Activated CD4-positive, alpha-beta T cell treated with anti-CD3 and anti-CD28 coated beads for 36 hours (primary cell): ENCODE measurements at regions not wholly inside any gene's neighbourhood (a gene's known extent, or its start where the extent isn't known, plus 50 kb on each side); places are given as distances from the start of the nearest gene placed in this dataset.
"Not testable (repeated sequence)": the region's sequence is repeated elsewhere in the genome, so short reads cannot be mapped to it uniquely, and the experiment has no call there.

Source experiments
- ATAC-seq: fragments of 200-7000 bp; cut with Tn5 transposase; one replicate; pipeline ENCODE4 v1.10.0; 2021; ENCODE audit warnings: mild to moderate bottlenecking, moderate library complexity
- CTCF ChIA-PET: fragments of 350-600 bp; sonication (Branson Sonifier 250); formaldehyde crosslinking; loops from one replicate; lab custom pipeline; 2021; ENCODE audit warnings: antibody characterized with exemption; lab: Charles Lee
- POLR2A ChIA-PET: fragments of 350-600 bp; sonication (Branson Sonifier 250); formaldehyde crosslinking; loops from one replicate; lab custom pipeline; 2021; ENCODE audit warnings: antibody characterized with exemption, inconsistent platforms; lab: Charles Lee
- DNase-seq: peaks from one replicate; pipeline ENCODE4 v3.0.0-alpha.2; 2020
- H3K27ac Mint-ChIP-seq: one replicate; pipeline ENCODE4 v1.8.0; 2021; ENCODE audit warnings: mixed read lengths
- H3K27me3 Mint-ChIP-seq: one replicate; pipeline ENCODE4 v1.8.0; 2021; ENCODE audit warnings: mixed read lengths
- H3K36me3 Mint-ChIP-seq: one replicate; pipeline ENCODE4 v1.8.0; 2021; ENCODE audit warnings: low read depth, mixed read lengths
- H3K4me1 Mint-ChIP-seq: one replicate; pipeline ENCODE4 v1.8.0; 2021; ENCODE audit warnings: mixed read lengths
- H3K4me3 Mint-ChIP-seq: one replicate; pipeline ENCODE4 v1.8.0; 2021; ENCODE audit warnings: mild to moderate bottlenecking, moderate library complexity, mixed read lengths
- H3K9me3 Mint-ChIP-seq: one replicate; pipeline ENCODE4 v1.8.0; 2021; ENCODE audit warnings: low read depth, mixed read lengths
- intact Hi-C, 2 experiments: fragments of 100-400 bp; cut with DNase I in 1 of 2; cut with micrococcal nuclease in 1 of 2; formaldehyde crosslinking; loops; one replicate each; pipeline versions ENCODE4 v1.14.2 to v1.15.1; 2022 to 2024; cut with DNase I, micrococcal nuclease

DNA sequence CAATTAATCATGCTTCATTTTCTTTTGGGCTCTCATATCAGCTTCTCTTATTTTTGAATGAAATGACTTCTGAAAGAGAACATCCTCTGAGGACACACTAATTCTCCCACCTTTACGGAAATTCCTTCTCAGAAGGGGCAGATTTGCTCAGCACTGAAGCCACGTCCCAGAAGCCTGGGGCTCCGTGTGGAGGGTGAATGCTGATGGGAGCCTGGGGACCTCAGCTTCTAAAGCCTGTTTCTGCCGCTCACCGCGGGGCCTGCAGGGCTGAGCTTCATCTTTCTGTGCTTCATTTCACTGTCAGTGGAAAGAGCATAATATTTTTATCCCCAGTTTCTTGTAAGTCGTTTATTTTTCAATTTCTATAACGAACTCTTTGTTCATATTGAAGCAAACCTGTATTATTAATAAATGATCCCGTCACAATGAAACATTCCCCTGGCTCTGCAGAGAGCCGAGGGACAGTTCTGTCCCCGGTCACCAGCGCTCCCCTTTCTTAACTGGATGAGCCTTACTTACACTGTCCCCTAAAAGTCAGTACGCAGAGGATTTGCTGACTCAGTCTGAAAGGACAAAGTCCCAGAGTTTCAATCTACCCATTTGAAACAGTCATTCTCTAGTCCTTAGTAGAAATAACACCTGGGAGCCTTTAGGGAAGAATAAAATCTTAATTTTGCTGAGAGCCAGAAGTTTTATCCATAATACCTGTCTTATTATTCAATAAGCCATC is 364.6 kb upstream of the FAT1 start:
- POLR2A ChIA-PET: no interaction called here
- Mint-ChIP-seq H3K27me3 (no peaks in the 10 kb centered on the region), H3K4me3 (no peak overlapping the region), H3K27ac (no peak overlapping the region), H3K36me3 (no peaks in the 10 kb centered on the region), H3K4me1 (no peaks in the 10 kb centered on the region), H3K9me3 (peaks cover 3% of the 10 kb centered on the region)
- intact Hi-C loops: no loop called here
- DNase-seq: no peak
- CTCF ChIA-PET: interaction anchor here (0.6 kb wide), 1 partner anchor 1566 kb away, joined by 6 read pairs; no protein-coding TSS in a partner anchor
- ATAC-seq: no peak

DNA sequence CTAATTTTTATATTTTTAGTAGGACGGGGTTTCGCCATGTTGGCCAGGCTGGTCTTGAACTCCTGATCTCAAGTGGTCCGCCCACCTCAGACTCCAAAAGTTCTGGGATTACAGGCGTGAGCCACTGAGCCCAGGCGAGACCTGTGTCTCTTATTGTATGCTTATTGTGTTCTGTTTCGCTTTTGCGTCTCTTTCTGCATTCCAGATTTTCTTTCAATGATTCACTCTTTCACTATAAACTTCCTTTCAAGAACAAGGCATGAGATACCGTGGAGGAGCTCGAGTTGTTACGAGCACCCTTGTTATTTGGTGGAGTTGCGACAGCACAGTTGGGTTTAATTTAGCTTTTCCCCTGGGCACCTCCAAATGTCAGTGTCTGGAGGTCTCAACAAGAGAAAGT is 366.7 kb upstream of the FAT1 start:
- Mint-ChIP-seq H3K27me3 (no peaks in the 10 kb centered on the region), H3K36me3 (no peaks in the 10 kb centered on the region), H3K27ac (no peak overlapping the region), H3K9me3 (peaks cover 1% of the 10 kb centered on the region), H3K4me3 (no peak overlapping the region), H3K4me1 (no peaks in the 10 kb centered on the region)
- ATAC-seq (no peak), DNase-seq (no peak)
- ChIA-PET POLR2A (no interaction called here), CTCF (no interaction called here)
- intact Hi-C loops: no loop called here

- POLR2A ChIA-PET, H3K27ac Mint-ChIP-seq, H3K4me1 Mint-ChIP-seq, H3K27me3 Mint-ChIP-seq, DNase-seq, intact Hi-C loops, H3K36me3 Mint-ChIP-seq, ATAC-seq, H3K9me3 Mint-ChIP-seq, H3K4me3 Mint-ChIP-seq, CTCF ChIA-PET: not testable (repeated sequence)
Measured at GRCh38 chr4:187090832-187091231, 367.2 kb upstream of the FAT1 start.

GRCh38 chr4:187094144-187094543 is 370.5 kb upstream of the FAT1 start:
- ChIA-PET POLR2A (no interaction called here), CTCF (no interaction called here)
- no peaks in the 10 kb centered on the region for H3K36me3 Mint-ChIP-seq
- no peak overlapping the region for H3K27ac Mint-ChIP-seq
- ATAC-seq (no peak), DNase-seq (no peak)
- no peaks in the 10 kb centered on the region for H3K4me1 Mint-ChIP-seq
- H3K27me3 Mint-ChIP-seq: no peaks in the 10 kb centered on the region
- intact Hi-C loops: no loop called here
- peaks cover 4% of the 10 kb centered on the region for H3K9me3 Mint-ChIP-seq
- H3K4me3 Mint-ChIP-seq: no peak overlapping the region

DNA sequence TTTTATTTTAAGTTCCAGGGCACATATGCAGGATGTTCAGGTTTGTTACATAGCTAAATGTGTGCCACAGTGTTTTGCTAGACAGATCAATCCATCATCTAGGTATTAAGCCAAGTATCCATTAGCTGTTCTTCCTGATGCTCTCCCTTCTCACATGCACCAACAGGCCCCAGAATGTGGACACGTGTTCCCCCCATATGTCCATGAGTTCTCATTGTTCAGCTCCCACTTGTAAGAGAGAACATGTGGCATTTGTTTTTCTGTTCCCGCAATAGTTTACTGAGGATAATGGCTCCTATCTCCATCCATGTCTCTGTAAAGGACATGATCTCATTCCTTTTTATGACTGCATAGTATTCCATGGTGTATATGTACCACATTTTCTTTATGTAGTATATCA is 374.8 kb upstream of the FAT1 start:
- no peak for ATAC-seq
- no peak overlapping the region for H3K4me3 Mint-ChIP-seq
- no peaks in the 10 kb centered on the region for H3K36me3 Mint-ChIP-seq
- no peak for DNase-seq
- no peaks in the 10 kb centered on the region for H3K4me1 Mint-ChIP-seq
- H3K27ac Mint-ChIP-seq: no peak overlapping the region
- intact Hi-C loops: no loop called here
- CTCF ChIA-PET: no interaction called here
- peaks cover 8% of the 10 kb centered on the region for H3K9me3 Mint-ChIP-seq
- H3K27me3 Mint-ChIP-seq: no peaks in the 10 kb centered on the region
- POLR2A ChIA-PET: no interaction called here

- ChIA-PET CTCF (no interaction called here), POLR2A (no interaction called here)
- H3K27ac Mint-ChIP-seq: no peak overlapping the region
- H3K36me3 Mint-ChIP-seq: no peaks in the 10 kb centered on the region
- H3K9me3 Mint-ChIP-seq: peaks cover 6% of the 10 kb centered on the region
- H3K4me1 Mint-ChIP-seq: no peaks in the 10 kb centered on the region
- ATAC-seq (no peak), DNase-seq (no peak)
- intact Hi-C loops: no loop called here
- H3K4me3 Mint-ChIP-seq: no peak overlapping the region
- no peaks in the 10 kb centered on the region for H3K27me3 Mint-ChIP-seq
Measured at GRCh38 chr4:187103351-187103750, 379.7 kb upstream of the FAT1 start.

DNA sequence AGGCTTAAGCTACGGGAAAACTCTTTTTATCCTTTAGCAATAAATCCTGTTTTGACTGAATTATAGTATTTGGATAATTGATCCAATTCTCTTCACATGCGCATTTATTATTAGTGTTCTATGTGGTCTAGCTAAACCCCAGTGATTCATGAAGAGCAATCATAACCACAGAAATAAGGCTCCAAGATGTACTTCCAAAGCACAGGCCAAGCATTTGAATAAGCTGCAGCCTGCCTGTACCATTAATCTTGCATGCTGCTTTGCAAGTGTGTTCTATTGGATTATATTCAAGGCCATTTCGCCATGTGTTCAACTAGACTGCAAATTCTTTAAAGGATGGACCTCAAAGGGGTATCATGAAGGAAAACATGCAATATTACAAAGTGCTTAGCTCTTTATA is 385.2 kb upstream of the FAT1 start:
- Mint-ChIP-seq H3K9me3 (peaks cover 4% of the 10 kb centered on the region), H3K27me3 (no peaks in the 10 kb centered on the region), H3K4me1 (no peaks in the 10 kb centered on the region), H3K27ac (no peak overlapping the region), H3K4me3 (no peak overlapping the region), H3K36me3 (no peaks in the 10 kb centered on the region)
- POLR2A ChIA-PET: no interaction called here
- CTCF ChIA-PET: no interaction called here
- intact Hi-C loops: no loop called here
- DNase-seq: no peak
- ATAC-seq: no peak

- Mint-ChIP-seq H3K4me1 (no peaks in the 10 kb centered on the region), H3K27ac (no peak overlapping the region), H3K9me3 (peaks cover 4% of the 10 kb centered on the region), H3K36me3 (no peaks in the 10 kb centered on the region), H3K4me3 (no peak overlapping the region), H3K27me3 (no peaks in the 10 kb centered on the region)
- intact Hi-C loops: no loop called here
- no peak for ATAC-seq
- POLR2A ChIA-PET: no interaction called here
- CTCF ChIA-PET: no interaction called here
- no peak for DNase-seq
Measured at GRCh38 chr4:187109636-187110035, 386.0 kb upstream of the FAT1 start.

DNA sequence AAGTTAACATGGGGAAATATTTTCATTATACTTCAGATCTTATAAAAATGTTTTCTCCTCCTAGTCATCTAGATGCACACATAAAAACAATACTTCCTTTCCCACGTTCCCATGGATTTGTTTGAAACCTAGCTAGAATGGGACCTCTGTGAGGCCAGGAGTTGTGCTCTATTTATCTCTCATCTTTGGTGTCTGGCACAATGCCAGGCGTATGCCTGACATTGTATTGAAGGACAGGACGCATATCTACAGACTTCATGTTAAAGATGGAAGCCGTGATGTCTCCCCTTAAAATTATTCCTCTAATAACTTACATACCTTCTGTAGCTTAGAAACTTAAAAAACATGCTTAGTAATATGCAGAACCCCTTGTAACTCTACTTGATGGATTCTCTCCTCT is 394.5 kb upstream of the FAT1 start:
- intact Hi-C loops: no loop called here
- peaks cover 7% of the 10 kb centered on the region for H3K9me3 Mint-ChIP-seq
- ChIA-PET CTCF (no interaction called here), POLR2A (no interaction called here)
- no peaks in the 10 kb centered on the region for H3K27me3 Mint-ChIP-seq
- no peak overlapping the region for H3K4me3 Mint-ChIP-seq
- no peaks in the 10 kb centered on the region for H3K36me3 Mint-ChIP-seq
- ATAC-seq (no peak), DNase-seq (no peak)
- no peaks in the 10 kb centered on the region for H3K4me1 Mint-ChIP-seq
- no peak overlapping the region for H3K27ac Mint-ChIP-seq

- ATAC-seq (no peak), DNase-seq (no peak)
- H3K36me3 Mint-ChIP-seq: no peaks in the 10 kb centered on the region
- ChIA-PET POLR2A (no interaction called here), CTCF (no interaction called here)
- H3K9me3 Mint-ChIP-seq: peaks cover 4% of the 10 kb centered on the region
- H3K4me1 Mint-ChIP-seq: no peaks in the 10 kb centered on the region
- intact Hi-C loops: no loop called here
- H3K27me3 Mint-ChIP-seq: no peaks in the 10 kb centered on the region
- H3K27ac Mint-ChIP-seq: no peak overlapping the region
- no peak overlapping the region for H3K4me3 Mint-ChIP-seq
Measured at GRCh38 chr4:187118602-187119120, 395.0 kb upstream of the FAT1 start.

DNA sequence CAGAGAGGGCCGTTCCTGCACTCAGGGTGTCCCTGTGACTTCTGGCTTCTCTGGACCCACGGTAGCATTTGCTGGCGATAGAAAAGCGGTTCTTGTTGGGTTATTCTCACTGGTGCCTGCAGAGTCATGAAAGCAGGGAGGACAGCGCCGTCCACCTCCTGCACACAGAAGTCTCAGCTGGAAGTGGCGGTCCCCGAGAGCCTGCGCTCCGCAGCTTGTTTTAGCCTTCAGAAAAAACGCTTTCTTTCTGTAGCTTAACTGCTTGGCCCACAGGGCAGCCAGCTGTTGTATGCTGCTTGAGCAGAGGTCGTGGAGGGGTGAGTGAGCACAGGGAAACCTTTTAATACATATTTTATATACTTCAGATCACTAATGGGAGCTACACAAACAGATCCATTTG is 400.7 kb upstream of the FAT1 start:
- Mint-ChIP-seq H3K27me3 (no peaks in the 10 kb centered on the region), H3K36me3 (no peaks in the 10 kb centered on the region), H3K4me3 (no peak overlapping the region), H3K27ac (no peak overlapping the region), H3K4me1 (no peaks in the 10 kb centered on the region), H3K9me3 (peaks cover 7% of the 10 kb centered on the region)
- CTCF ChIA-PET: no interaction called here
- ATAC-seq (no peak), DNase-seq (no peak)
- POLR2A ChIA-PET: no interaction called here
- intact Hi-C loops: no loop called here

- intact Hi-C loops: no loop called here
- POLR2A ChIA-PET: no interaction called here
Measured at GRCh38 chr4:187125062-187125461, 401.4 kb upstream of the FAT1 start.

More at GRCh38 chr4:187125062-187125461, 401.4 kb upstream of the FAT1 start:
- no peaks in the 10 kb centered on the region for H3K36me3 Mint-ChIP-seq
- no peaks in the 10 kb centered on the region for H3K27me3 Mint-ChIP-seq
- no peak for ATAC-seq
- H3K27ac Mint-ChIP-seq: no peak overlapping the region
- CTCF ChIA-PET: no interaction called here
- H3K4me1 Mint-ChIP-seq: no peaks in the 10 kb centered on the region
- peaks cover 7% of the 10 kb centered on the region for H3K9me3 Mint-ChIP-seq
- DNase-seq: no peak
- H3K4me3 Mint-ChIP-seq: no peak overlapping the region
